Astrocyte (in vitro differentiated cells and primary cell): ENCODE measurements at regions not wholly inside any gene's neighbourhood (a gene's known extent, or its start where the extent isn't known, plus 50 kb on each side); places are given as distances from the start of the nearest gene placed in this dataset.
A peak's percentile ranks its signal among the peaks of the same experiment; 100 is the strongest.

Experiments
- DNase-seq: peaks from one replicate; pipeline ENCODE4 v3.0.0-alpha.2; 2010; ENCODE audit warnings: low read depth
- FAIRE-seq: peaks from 2 replicates; lab custom pipeline; 2011; peaks lifted over from hg19 to GRCh38; lab: Jason Lieb, UNC
- H2AFZ ChIP-seq: 2 replicates; pipeline ENCODE4 v1.6.0; 2012; ENCODE audit warnings: low read depth, low read length, inconsistent platforms
- H3K27ac ChIP-seq: 2 replicates; pipeline ENCODE4 v1.5.1; 2011; ENCODE audit warnings: low read depth, low read length, inconsistent platforms
- H3K27me3 ChIP-seq: 2 replicates; pipeline ENCODE4 v1.6.0; 2011; ENCODE audit warnings: low read length, inconsistent platforms; ENCODE audit not compliant: insufficient read depth
- H3K36me3 ChIP-seq: 2 replicates; pipeline ENCODE4 v1.5.1; 2011; ENCODE audit warnings: low read length, inconsistent platforms; ENCODE audit not compliant: insufficient read depth
- H3K4me1 ChIP-seq: 2 replicates; pipeline ENCODE4 v1.5.1; 2011; ENCODE audit warnings: low read length, inconsistent platforms; ENCODE audit not compliant: insufficient read depth
- H3K4me2 ChIP-seq: 2 replicates; pipeline ENCODE4 v1.6.0; 2012; ENCODE audit warnings: low read length, inconsistent platforms
- H3K4me3 ChIP-seq: 2 replicates; pipeline ENCODE4 v1.5.1; 2011; ENCODE audit warnings: low read depth, mild to moderate bottlenecking, low read length, inconsistent platforms; ENCODE audit not compliant: insufficient read depth
- H3K79me2 ChIP-seq: 2 replicates; pipeline ENCODE4 v1.6.0; 2012; ENCODE audit warnings: mild to moderate bottlenecking, low read length, inconsistent platforms; ENCODE audit not compliant: insufficient read depth
- H3K9ac ChIP-seq: 2 replicates; pipeline ENCODE4 v1.6.0; 2012; ENCODE audit warnings: mild to moderate bottlenecking, low read length, inconsistent platforms
- H3K9me3 ChIP-seq: 2 replicates; pipeline ENCODE4 v1.5.1; 2012; ENCODE audit warnings: low read depth, mild to moderate bottlenecking, low read length, inconsistent platforms; ENCODE audit not compliant: insufficient read depth
- H4K20me1 ChIP-seq: 2 replicates; pipeline ENCODE4 v1.6.0; 2012; ENCODE audit warnings: low read length, inconsistent platforms; ENCODE audit not compliant: insufficient read depth
- H3K27ac Mint-ChIP-seq: one replicate; pipeline ENCODE4 v1.8.0; 2021; ENCODE audit warnings: mild to moderate bottlenecking, mixed read lengths; ENCODE audit not compliant: unreplicated experiment
- H3K27me3 Mint-ChIP-seq: one replicate; pipeline ENCODE4 v1.8.0; 2021; ENCODE audit warnings: low read depth, mixed read lengths; ENCODE audit not compliant: unreplicated experiment
- H3K36me3 Mint-ChIP-seq: one replicate; pipeline ENCODE4 v1.8.0; 2021; ENCODE audit warnings: low read depth, mixed read lengths; ENCODE audit not compliant: unreplicated experiment
- H3K4me1 Mint-ChIP-seq: one replicate; pipeline ENCODE4 v1.8.0; 2021; ENCODE audit warnings: low read depth, mixed read lengths; ENCODE audit not compliant: unreplicated experiment
- H3K4me3 Mint-ChIP-seq: one replicate; pipeline ENCODE4 v1.8.0; 2021; ENCODE audit warnings: mild to moderate bottlenecking, moderate library complexity, mixed read lengths; ENCODE audit not compliant: unreplicated experiment
- H3K9me3 Mint-ChIP-seq: one replicate; pipeline ENCODE4 v1.8.0; 2021; ENCODE audit warnings: mild to moderate bottlenecking, mixed read lengths; ENCODE audit not compliant: unreplicated experiment
- EZH2 ChIP-seq: IDR thresholded peaks from 2 replicates; pipeline ENCODE4 v1.6.1; 2012; ENCODE audit warnings: mild to moderate bottlenecking, low read length, inconsistent platforms; ENCODE audit not compliant: insufficient read depth
- TF ChIP-seq, protein P1 (sequence below): IDR thresholded peaks from 2 replicates; pipeline ENCODE4 v1.5.1; 2011; ENCODE audit warnings: low read depth, mild to moderate bottlenecking, inconsistent platforms, low read length, moderate library complexity; ENCODE audit not compliant: insufficient read depth

- Mint-ChIP-seq H3K36me3 (no peaks in the 10 kb centered on the region), H3K4me3 (no peak overlapping the region), H3K27me3 (peaks cover 3% of the 10 kb centered on the region), H3K4me1 (peaks cover 12% of the 10 kb centered on the region), H3K27ac (no peak overlapping the region), H3K9me3 (peaks cover 3% of the 10 kb centered on the region)
- FAIRE-seq (peak; percentile 90), DNase-seq (peak; percentile 47)
- Histone ChIP-seq H3K9ac (no peak overlapping the region), H3K4me3 (no peak overlapping the region), H3K27me3 (no peaks in the 10 kb centered on the region), H3K4me2 (peak overlapping the region; percentile 4), H3K36me3 (no peaks in the 10 kb centered on the region), H2AFZ (no peak overlapping the region), H4K20me1 (no peaks in the 10 kb centered on the region), H3K79me2 (no peaks in the 10 kb centered on the region), H3K9me3 (no peaks in the 10 kb centered on the region), H3K27ac (no peak overlapping the region), H3K4me1 (peaks cover 4% of the 10 kb centered on the region)
- TF ChIP-seq EZH2, result no peak
- TF ChIP-seq, protein P1, sequence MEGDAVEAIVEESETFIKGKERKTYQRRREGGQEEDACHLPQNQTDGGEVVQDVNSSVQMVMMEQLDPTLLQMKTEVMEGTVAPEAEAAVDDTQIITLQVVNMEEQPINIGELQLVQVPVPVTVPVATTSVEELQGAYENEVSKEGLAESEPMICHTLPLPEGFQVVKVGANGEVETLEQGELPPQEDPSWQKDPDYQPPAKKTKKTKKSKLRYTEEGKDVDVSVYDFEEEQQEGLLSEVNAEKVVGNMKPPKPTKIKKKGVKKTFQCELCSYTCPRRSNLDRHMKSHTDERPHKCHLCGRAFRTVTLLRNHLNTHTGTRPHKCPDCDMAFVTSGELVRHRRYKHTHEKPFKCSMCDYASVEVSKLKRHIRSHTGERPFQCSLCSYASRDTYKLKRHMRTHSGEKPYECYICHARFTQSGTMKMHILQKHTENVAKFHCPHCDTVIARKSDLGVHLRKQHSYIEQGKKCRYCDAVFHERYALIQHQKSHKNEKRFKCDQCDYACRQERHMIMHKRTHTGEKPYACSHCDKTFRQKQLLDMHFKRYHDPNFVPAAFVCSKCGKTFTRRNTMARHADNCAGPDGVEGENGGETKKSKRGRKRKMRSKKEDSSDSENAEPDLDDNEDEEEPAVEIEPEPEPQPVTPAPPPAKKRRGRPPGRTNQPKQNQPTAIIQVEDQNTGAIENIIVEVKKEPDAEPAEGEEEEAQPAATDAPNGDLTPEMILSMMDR, result no peak
Measured at GRCh38 chr1:115210302-115210711, 121.0 kb upstream of the TSPAN2 start.

- Mint-ChIP-seq H3K27ac (no peak overlapping the region), H3K4me3 (no peak overlapping the region), H3K36me3 (no peaks in the 10 kb centered on the region), H3K4me1 (peaks cover 7% of the 10 kb centered on the region), H3K27me3 (no peaks in the 10 kb centered on the region), H3K9me3 (peaks cover 17% of the 10 kb centered on the region)
- peaks cover 5% of the 10 kb centered on the region for H3K9me3 ChIP-seq
- no peak overlapping the region for H3K4me2 ChIP-seq
- H3K36me3 ChIP-seq, result no peaks in the 10 kb centered on the region
- no peak overlapping the region for H3K4me3 ChIP-seq
- FAIRE-seq, result no peak
- no peak for TF ChIP-seq EZH2
- TF ChIP-seq, protein P1, result no peak
- no peaks in the 10 kb centered on the region for H3K27me3 ChIP-seq
- no peaks in the 10 kb centered on the region for H4K20me1 ChIP-seq
- no peak overlapping the region for H3K27ac ChIP-seq
- no peak for DNase-seq
- H3K9ac ChIP-seq, result no peak overlapping the region
- H3K79me2 ChIP-seq, result no peaks in the 10 kb centered on the region
- H2AFZ ChIP-seq, result no peak overlapping the region
- H3K4me1 ChIP-seq, result peaks cover 2% of the 10 kb centered on the region
Measured at GRCh38 chr1:115204513-115204912, 115.2 kb upstream of the TSPAN2 start.

GRCh38 chr1:115203287-115203686 is 114.0 kb upstream of the TSPAN2 start:
- H3K4me2 ChIP-seq, result no peak overlapping the region
- peaks cover 8% of the 10 kb centered on the region for H3K4me1 Mint-ChIP-seq
- peaks cover 2% of the 10 kb centered on the region for H3K27me3 Mint-ChIP-seq
- H3K27ac Mint-ChIP-seq, result no peak overlapping the region
- no peak for DNase-seq
- peaks cover 5% of the 10 kb centered on the region for H3K9me3 ChIP-seq
- no peak for TF ChIP-seq EZH2
- TF ChIP-seq, protein P1, result no peak
- no peaks in the 10 kb centered on the region for H3K36me3 ChIP-seq
- FAIRE-seq, result no peak
- H3K9me3 Mint-ChIP-seq, result peaks cover 17% of the 10 kb centered on the region
- H3K36me3 Mint-ChIP-seq, result no peaks in the 10 kb centered on the region
- no peak overlapping the region for H3K9ac ChIP-seq
- no peak overlapping the region for H2AFZ ChIP-seq
- no peaks in the 10 kb centered on the region for H4K20me1 ChIP-seq
- H3K79me2 ChIP-seq, result no peaks in the 10 kb centered on the region
- H3K27ac ChIP-seq, result no peak overlapping the region
- H3K27me3 ChIP-seq, result no peaks in the 10 kb centered on the region
- no peak overlapping the region for H3K4me3 Mint-ChIP-seq
- H3K4me3 ChIP-seq, result no peak overlapping the region
- peaks cover 4% of the 10 kb centered on the region for H3K4me1 ChIP-seq
